Colonic mucosa (tissue), 4 donors: ENCODE measurements at regions not wholly inside any gene's neighbourhood (a gene's known extent, or its start where the extent isn't known, plus 50 kb on each side); places are given as distances from the start of the nearest gene placed in this dataset.

Source experiments
- DNase-seq: peaks from one replicate; pipeline ENCODE4 v3.0.0-alpha.2; 2020
- H3K27ac ChIP-seq: fragments of 200-600 bp; one replicate; pipeline ENCODE4 v1.8.0; 2021
- H3K27me3 ChIP-seq: fragments of 200-600 bp; one replicate; pipeline ENCODE4 v1.8.0; 2021
- H3K36me3 ChIP-seq: fragments of 200-600 bp; one replicate; pipeline ENCODE4 v1.8.0; 2021
- H3K4me1 ChIP-seq: fragments of 200-600 bp; one replicate; pipeline ENCODE4 v1.8.0; 2021; ENCODE audit warnings: mild to moderate bottlenecking
- H3K4me3 ChIP-seq: fragments of 200-600 bp; one replicate; pipeline ENCODE4 v1.8.0; 2021
- H3K9ac ChIP-seq, 2 donors: one replicate each; pipeline ENCODE4 v1.7.0; 2013; ENCODE audit warnings: control low read depth in 2 of 2, low read depth in 2 of 2, low read length in 2 of 2
- H3K9me3 ChIP-seq: fragments of 200-600 bp; one replicate; pipeline ENCODE4 v1.8.0; 2021
- intact Hi-C: fragments of 100-400 bp; cut with DNase I; formaldehyde crosslinking; loops from one replicate; pipeline ENCODE4 v1.14.1; 2022
- TF ChIP-seq, protein P1 (sequence below): fragments of 200-600 bp; IDR thresholded peaks from one replicate; pipeline ENCODE4 v1.8.0; 2022; ENCODE audit warnings: antibody characterized with exemption, mild to moderate bottlenecking
- donor health status: healthy.
- donor health status: DM: no; HTN: no; CAD: no.
- donor health status: DM: no; HTN: no; CAD: no.

GRCh38 chr15:96276438-96277210 lies 53.9 kb upstream of the NR2F2 start:
- intact Hi-C loops: no loop called here
- TF ChIP-seq, protein P1, sequence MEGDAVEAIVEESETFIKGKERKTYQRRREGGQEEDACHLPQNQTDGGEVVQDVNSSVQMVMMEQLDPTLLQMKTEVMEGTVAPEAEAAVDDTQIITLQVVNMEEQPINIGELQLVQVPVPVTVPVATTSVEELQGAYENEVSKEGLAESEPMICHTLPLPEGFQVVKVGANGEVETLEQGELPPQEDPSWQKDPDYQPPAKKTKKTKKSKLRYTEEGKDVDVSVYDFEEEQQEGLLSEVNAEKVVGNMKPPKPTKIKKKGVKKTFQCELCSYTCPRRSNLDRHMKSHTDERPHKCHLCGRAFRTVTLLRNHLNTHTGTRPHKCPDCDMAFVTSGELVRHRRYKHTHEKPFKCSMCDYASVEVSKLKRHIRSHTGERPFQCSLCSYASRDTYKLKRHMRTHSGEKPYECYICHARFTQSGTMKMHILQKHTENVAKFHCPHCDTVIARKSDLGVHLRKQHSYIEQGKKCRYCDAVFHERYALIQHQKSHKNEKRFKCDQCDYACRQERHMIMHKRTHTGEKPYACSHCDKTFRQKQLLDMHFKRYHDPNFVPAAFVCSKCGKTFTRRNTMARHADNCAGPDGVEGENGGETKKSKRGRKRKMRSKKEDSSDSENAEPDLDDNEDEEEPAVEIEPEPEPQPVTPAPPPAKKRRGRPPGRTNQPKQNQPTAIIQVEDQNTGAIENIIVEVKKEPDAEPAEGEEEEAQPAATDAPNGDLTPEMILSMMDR: no peak
- Histone ChIP-seq H3K27me3 (no peaks in the 10 kb centered on the region), H3K27ac (no peak overlapping the region), H3K36me3 (no peaks in the 10 kb centered on the region), H3K4me1 (no peaks in the 10 kb centered on the region), H3K9me3 (no peaks in the 10 kb centered on the region), H3K4me3 (no peak overlapping the region), H3K9ac (no peak overlapping the region)
- no peak for DNase-seq
